Kidney (tissue), 13 donors: ENCODE measurements at regions not wholly inside any gene's neighbourhood (a gene's known extent, or its start where the extent isn't known, plus 50 kb on each side); places are given as distances from the start of the nearest gene placed in this dataset.

Source experiments
- DNase-seq, 5 donors: peaks; one replicate each; pipeline ENCODE4 v3.0.0-alpha.2; 2013 to 2020
- FAIRE-seq: peaks from 2 replicates; lab custom pipeline; 2012; peaks lifted over from hg19 to GRCh38; lab: Jason Lieb, UNC
- H3K27ac ChIP-seq, 2 donors: one replicate each; pipeline ENCODE4 v1.7.0; 2013; ENCODE audit warnings: low read depth in 2 of 2, low read length in 2 of 2, inconsistent platforms in 1 of 2
- H3K27me3 ChIP-seq: one replicate; pipeline ENCODE4 v1.7.1; 2013; ENCODE audit warnings: low read length, inconsistent platforms; ENCODE audit not compliant: control insufficient read depth, insufficient read depth
- H3K36me3 ChIP-seq, 3 donors: one replicate each; pipeline versions ENCODE4 v1.7.0 to v1.7.1; 2013; ENCODE audit warnings: low read length in 3 of 3, control low read depth in 1 of 3, inconsistent platforms in 1 of 3; ENCODE audit not compliant: insufficient read depth in 3 of 3, control insufficient read depth in 2 of 3
- H3K4me1 ChIP-seq, 3 donors: one replicate each; pipeline versions ENCODE4 v1.7.0 to v1.7.1; 2013; ENCODE audit warnings: low read length in 3 of 3, inconsistent platforms in 1 of 3, low read depth in 1 of 3; ENCODE audit not compliant: control insufficient read depth in 2 of 3, insufficient read depth in 2 of 3
- H3K4me3 ChIP-seq, 3 donors: one replicate each; pipeline versions ENCODE4 v1.7.0 to v1.8.1; 2013; ENCODE audit warnings: low read length in 3 of 3, control low read depth in 1 of 3, inconsistent platforms in 1 of 3
- H3K9ac ChIP-seq, 3 donors: one replicate each; pipeline versions ENCODE4 v1.7.0 to v1.7.1; 2013; ENCODE audit warnings: low read length in 3 of 3, control low read depth in 1 of 3, inconsistent platforms in 1 of 3
- H3K9me3 ChIP-seq, 3 donors: one replicate each; pipeline versions ENCODE4 v1.7.0 to v1.7.1; 2013; ENCODE audit warnings: low read length in 3 of 3, control low read depth in 1 of 3, inconsistent platforms in 1 of 3; ENCODE audit not compliant: control insufficient read depth in 2 of 3, insufficient read depth in 1 of 3
- intact Hi-C: fragments of 100-400 bp; cut with DNase I; formaldehyde crosslinking; loops from one replicate; pipeline ENCODE4 v1.11.1; 2022
- TF ChIP-seq, protein P1 (sequence below): IDR thresholded peaks from 3 replicates; pipeline ENCODE4 v1.5.1; 2012; ENCODE audit warnings: mild to moderate bottlenecking, moderate library complexity, borderline replicate concordance; ENCODE audit not compliant: insufficient read depth; ENCODE audit errors: extremely low read depth
- donor health status: control.
- donor health status: control.
- donor health status: control.
- donor health status: control.
- donor health status: control.
- donor health status: DM: yes; HTN: yes; CAD: no.
- donor health status: Normal renal cell carcinoma (clear cell type).

DNA sequence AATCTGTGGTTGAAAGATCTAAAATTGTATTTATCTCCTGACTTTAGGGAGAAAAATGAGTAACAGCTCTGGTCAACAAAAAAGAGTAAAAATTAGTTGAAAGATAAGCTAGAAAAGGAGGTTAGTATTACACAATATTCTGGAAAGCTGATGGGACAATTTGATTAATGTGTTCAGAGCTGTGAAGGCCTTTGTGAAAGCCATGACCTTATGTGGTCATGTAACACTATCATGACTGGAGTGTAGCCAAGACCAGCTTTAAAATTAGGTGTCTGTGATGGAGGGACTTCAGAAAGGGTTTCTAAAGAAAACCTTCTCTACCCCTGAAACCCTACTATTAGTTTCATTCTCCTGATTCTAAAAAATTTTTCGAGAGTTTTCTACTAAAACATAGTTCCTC, 127.2 kb downstream of the NFKBIZ start:
- FAIRE-seq (no peak), DNase-seq (no peak)
- intact Hi-C loops, result no loop called here
- Histone ChIP-seq H3K9ac (no peak overlapping the region), H3K27me3 (no peaks in the 10 kb centered on the region), H3K27ac (no peak overlapping the region), H3K9me3 (no peaks in the 10 kb centered on the region), H3K4me1 (no peaks in the 10 kb centered on the region), H3K4me3 (no peak overlapping the region), H3K36me3 (no peaks in the 10 kb centered on the region)
- TF ChIP-seq, protein P1, sequence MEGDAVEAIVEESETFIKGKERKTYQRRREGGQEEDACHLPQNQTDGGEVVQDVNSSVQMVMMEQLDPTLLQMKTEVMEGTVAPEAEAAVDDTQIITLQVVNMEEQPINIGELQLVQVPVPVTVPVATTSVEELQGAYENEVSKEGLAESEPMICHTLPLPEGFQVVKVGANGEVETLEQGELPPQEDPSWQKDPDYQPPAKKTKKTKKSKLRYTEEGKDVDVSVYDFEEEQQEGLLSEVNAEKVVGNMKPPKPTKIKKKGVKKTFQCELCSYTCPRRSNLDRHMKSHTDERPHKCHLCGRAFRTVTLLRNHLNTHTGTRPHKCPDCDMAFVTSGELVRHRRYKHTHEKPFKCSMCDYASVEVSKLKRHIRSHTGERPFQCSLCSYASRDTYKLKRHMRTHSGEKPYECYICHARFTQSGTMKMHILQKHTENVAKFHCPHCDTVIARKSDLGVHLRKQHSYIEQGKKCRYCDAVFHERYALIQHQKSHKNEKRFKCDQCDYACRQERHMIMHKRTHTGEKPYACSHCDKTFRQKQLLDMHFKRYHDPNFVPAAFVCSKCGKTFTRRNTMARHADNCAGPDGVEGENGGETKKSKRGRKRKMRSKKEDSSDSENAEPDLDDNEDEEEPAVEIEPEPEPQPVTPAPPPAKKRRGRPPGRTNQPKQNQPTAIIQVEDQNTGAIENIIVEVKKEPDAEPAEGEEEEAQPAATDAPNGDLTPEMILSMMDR, result no peak

DNA sequence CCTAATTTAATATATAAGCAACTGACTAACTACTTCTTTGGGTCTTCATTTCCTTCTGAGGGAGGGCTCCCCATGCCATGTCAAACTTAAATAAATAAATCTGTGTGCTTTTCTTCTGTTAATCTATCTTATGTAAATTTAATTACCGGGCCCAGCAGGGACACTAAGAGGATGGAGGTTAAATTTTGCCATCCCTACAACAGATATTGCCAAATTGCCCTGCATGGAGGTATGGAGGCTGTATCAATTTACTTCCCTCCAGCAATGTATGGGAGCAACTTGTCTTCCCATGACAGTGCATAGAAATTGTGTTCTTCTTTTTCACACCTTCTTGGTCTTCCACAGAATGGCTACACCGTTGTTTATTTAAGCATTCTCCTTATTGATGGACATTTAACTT, 129.0 kb downstream of the NFKBIZ start:
- no peak for FAIRE-seq
- no peak overlapping the region for H3K27ac ChIP-seq
- DNase-seq, result no peak
- TF ChIP-seq, protein P1, result no peak
- no peak overlapping the region for H3K9ac ChIP-seq
- H3K27me3 ChIP-seq, result no peaks in the 10 kb centered on the region
- no peaks in the 10 kb centered on the region for H3K36me3 ChIP-seq
- H3K9me3 ChIP-seq, result no peaks in the 10 kb centered on the region
- no peaks in the 10 kb centered on the region for H3K4me1 ChIP-seq
- H3K4me3 ChIP-seq, result no peak overlapping the region
- intact Hi-C loops, result no loop called here

DNA sequence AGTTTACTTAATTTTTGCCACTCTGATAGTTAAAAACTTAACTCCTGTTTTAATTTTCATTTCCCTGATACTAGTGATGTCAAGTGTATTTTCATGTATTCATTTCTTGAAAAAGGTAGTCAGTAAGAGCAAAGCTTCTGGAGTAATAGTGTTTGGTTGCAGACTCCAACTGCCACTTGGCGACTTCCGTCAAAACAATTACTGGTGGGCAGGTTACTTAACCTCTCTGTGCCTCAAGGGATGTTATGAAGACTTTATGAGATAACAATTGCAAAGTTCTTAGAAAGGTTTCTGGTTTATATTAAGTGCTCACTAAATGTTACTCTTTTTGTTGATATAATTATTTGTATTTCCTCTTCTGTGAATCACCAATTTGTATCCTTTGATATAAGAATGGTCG, 129.7 kb downstream of the NFKBIZ start:
- intact Hi-C loops, result no loop called here
- H3K27me3 ChIP-seq, result no peaks in the 10 kb centered on the region

DNA sequence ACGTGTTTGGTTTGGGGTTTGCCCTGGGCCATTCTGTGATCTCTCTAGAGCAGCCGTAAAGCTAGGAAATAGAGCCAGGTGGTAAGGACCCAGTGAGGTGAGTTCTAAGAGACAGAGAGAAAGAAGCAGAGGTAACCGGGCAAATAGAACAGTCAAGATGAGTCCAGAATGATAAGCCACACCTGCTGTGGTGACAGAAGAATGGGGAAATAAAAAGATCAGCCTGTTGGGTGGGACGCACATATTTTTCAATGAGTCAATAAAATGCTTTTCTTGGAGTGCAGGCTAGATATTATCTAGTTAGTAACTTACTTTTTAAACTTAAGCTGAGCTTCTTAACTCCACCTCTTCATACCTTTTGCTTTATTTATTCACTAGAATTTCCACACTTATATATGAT, 135.0 kb downstream of the NFKBIZ start:
- Histone ChIP-seq H3K9me3 (no peaks in the 10 kb centered on the region), H3K9ac (no peak overlapping the region), H3K27ac (no peak overlapping the region), H3K4me3 (no peak overlapping the region), H3K27me3 (no peaks in the 10 kb centered on the region), H3K36me3 (no peaks in the 10 kb centered on the region), H3K4me1 (no peaks in the 10 kb centered on the region)
- TF ChIP-seq, protein P1, result no peak
- DNase-seq (no peak), FAIRE-seq (no peak)
- intact Hi-C loops, result no loop called here

More for the DNA sequence above, 129.7 kb downstream of the NFKBIZ start:
- no peaks in the 10 kb centered on the region for H3K36me3 ChIP-seq
- no peaks in the 10 kb centered on the region for H3K4me1 ChIP-seq
- DNase-seq (no peak), FAIRE-seq (no peak)
- TF ChIP-seq, protein P1, result no peak
- H3K27ac ChIP-seq, result no peak overlapping the region
- no peak overlapping the region for H3K4me3 ChIP-seq
- no peaks in the 10 kb centered on the region for H3K9me3 ChIP-seq
- no peak overlapping the region for H3K9ac ChIP-seq
